HepG2 (cell line): ENCODE measurements at regions not wholly inside any gene's neighbourhood (a gene's known extent, or its start where the extent isn't known, plus 50 kb on each side); places are given as distances from the start of the nearest gene placed in this dataset.
A peak's percentile ranks its signal among the peaks of the same experiment; 100 is the strongest.

Source experiments
- ATAC-seq: fragments of 200-7000 bp; cut with Tn5 transposase; 3 replicates; pipeline ENCODE4 v1.9.1; 2020; ENCODE audit warnings: mild to moderate bottlenecking, moderate library complexity
- BruUV-seq: library from RNA; stranded (reverse); fragments of 400-500 nt; replicated peaks from 2 replicates; lab custom pipeline; 2021; lab: Mats Ljungman, UMichigan
- CTCF ChIA-PET: fragments of 300-600 bp; formaldehyde crosslinking; extraction: SDS; loops from one replicate; lab custom pipeline; 2021; ENCODE audit warnings: low total read pairs, inconsistent platforms, low intra/inter-chr PET ratio; lab: Yijun Ruan, JAX
- POLR2A ChIA-PET: fragments of 350-600 bp; sonication (Branson Sonifier 250); formaldehyde crosslinking; loops from one replicate; lab custom pipeline; 2020; ENCODE audit warnings: antibody characterized with exemption, inconsistent platforms; lab: Yijun Ruan, JAX
- DNase-seq: peaks from one replicate; pipeline ENCODE4 v3.0.0-alpha.2; 2015; ENCODE audit warnings: low spot score
- FAIRE-seq: peaks from 3 replicates; lab custom pipeline; 2011; peaks lifted over from hg19 to GRCh38; lab: Jason Lieb, UNC
- H2AFZ ChIP-seq: one replicate; pipeline ENCODE4 v1.6.1; 2011; ENCODE audit warnings: low read length, inconsistent platforms
- H3K27ac ChIP-seq: fragments of 300-600 bp; 3 replicates; pipeline ENCODE4 v1.8.0; 2011; ENCODE audit warnings: mixed run types, mild to moderate bottlenecking, mixed read lengths, low read length, inconsistent platforms; ENCODE audit not compliant: insufficient read depth; ENCODE audit errors: extremely low read length
- H3K27me3 ChIP-seq, 2 experiments: fragments of 200-600 bp in 1 of 2; 2 replicates in 1 of 2; 3 replicates in 1 of 2; pipeline versions ENCODE4 v1.6.0 to v1.8.0; 2011; ENCODE audit warnings: low read length in 2 of 2, mild to moderate bottlenecking in 2 of 2, moderate library complexity in 2 of 2, inconsistent platforms in 1 of 2; ENCODE audit not compliant: insufficient read depth in 2 of 2, control insufficient read depth in 1 of 2
- H3K36me3 ChIP-seq, 2 experiments: fragments of 200-600 bp in 1 of 2; replicated peaks in 1 of 2; 2 replicates in 1 of 2; 3 replicates in 1 of 2; pipeline versions ENCODE4 v1.5.1 to v1.8.0; 2011; ENCODE audit warnings: low read length in 2 of 2, inconsistent platforms in 1 of 2; ENCODE audit not compliant: insufficient read depth in 2 of 2, control insufficient read depth in 1 of 2
- H3K4me1 ChIP-seq: 2 replicates; pipeline ENCODE4 v1.5.1; 2012; ENCODE audit warnings: low read length, inconsistent platforms; ENCODE audit not compliant: insufficient read depth
- H3K4me2 ChIP-seq: 2 replicates; pipeline ENCODE4 v1.6.0; 2011; ENCODE audit warnings: low read depth, low read length, inconsistent platforms
- H3K4me3 ChIP-seq, 3 experiments: fragments of 200-600 bp in 1 of 3; sonication (generic), shearing (Covaris generic) in 1 of 3; replicated peaks in 1 of 3; 2 replicates each; pipeline ENCODE4 v1.5.1; 2011 to 2016; ENCODE audit warnings: low read length in 3 of 3, inconsistent platforms in 2 of 3, low read depth in 2 of 3, mild to moderate bottlenecking in 2 of 3, control low read depth in 1 of 3, mixed read lengths in 1 of 3; ENCODE audit not compliant: insufficient read depth in 1 of 3
- H3K79me2 ChIP-seq: one replicate; pipeline ENCODE4 v1.6.1; 2011; ENCODE audit warnings: low read length, inconsistent platforms; ENCODE audit not compliant: insufficient read depth
- H3K9ac ChIP-seq: 2 replicates; pipeline ENCODE4 v1.6.0; 2011; ENCODE audit warnings: mild to moderate bottlenecking, low read depth, low read length, inconsistent platforms; ENCODE audit not compliant: insufficient read depth
- H3K9me3 ChIP-seq: 2 replicates; pipeline ENCODE4 v1.5.1; 2012; ENCODE audit warnings: mild to moderate bottlenecking, low read length
- H4K20me1 ChIP-seq: 2 replicates; pipeline ENCODE4 v1.6.0; 2011; ENCODE audit warnings: inconsistent platforms, mild to moderate bottlenecking, low read length, moderate library complexity; ENCODE audit not compliant: insufficient read depth
- ELK4 ChIP-seq: sonication (generic); formaldehyde crosslinking; IDR thresholded peaks from 2 replicates; pipeline ENCODE4 v1.9.0; 2021; ENCODE audit warnings: missing genetic modification reagents, borderline replicate concordance
- EP300 ChIP-seq, 3 experiments: sonication (generic) in 1 of 3; formaldehyde crosslinking in 1 of 3; IDR thresholded peaks; 2 replicates each; pipeline versions ENCODE4 v1.5.1 to v1.6.1; 2011 to 2020; ENCODE audit warnings: low read depth in 2 of 3, low read length in 2 of 3, borderline replicate concordance in 1 of 3, improper control_type of control experiment in 1 of 3, mild to moderate bottlenecking in 1 of 3, missing genetic modification reagents in 1 of 3, moderate library complexity in 1 of 3
- FOXJ3 ChIP-seq: sonication (generic); formaldehyde crosslinking; IDR thresholded peaks from 2 replicates; pipeline ENCODE4 v1.4.0; 2020; ENCODE audit warnings: missing genetic modification reagents, mild to moderate bottlenecking, borderline replicate concordance
- HNF4A ChIP-seq: sonication (generic); formaldehyde crosslinking; IDR thresholded peaks from 2 replicates; pipeline ENCODE4 v1.4.0; 2020; ENCODE audit warnings: missing genetic modification reagents
- IKZF4 ChIP-seq: sonication (generic); formaldehyde crosslinking; IDR thresholded peaks from 2 replicates; pipeline ENCODE4 v1.5.1; 2020; ENCODE audit warnings: borderline replicate concordance, mild to moderate bottlenecking, low read depth, missing genetic modification reagents; ENCODE audit errors: not compliant biosample characterization
- IRF9 ChIP-seq: sonication (generic); formaldehyde crosslinking; IDR thresholded peaks from 2 replicates; pipeline ENCODE4 v1.8.0; 2022; ENCODE audit warnings: missing genetic modification reagents, mild to moderate bottlenecking, borderline replicate concordance
- KDM1A ChIP-seq: IDR thresholded peaks from 2 replicates; pipeline ENCODE4 v1.6.1; 2016; ENCODE audit warnings: missing compliant biosample characterization
- MED13 ChIP-seq: sonication (generic); formaldehyde crosslinking; IDR thresholded peaks from 2 replicates; pipeline ENCODE4 v1.5.0; 2020; ENCODE audit warnings: missing genetic modification reagents
- MLLT10 ChIP-seq: sonication (generic); formaldehyde crosslinking; IDR thresholded peaks from 2 replicates; pipeline ENCODE4 v1.4.0; 2020; ENCODE audit warnings: missing genetic modification reagents
- MNT ChIP-seq: fragments of 450-650 bp; IDR thresholded peaks from 2 replicates; pipeline ENCODE4 v1.6.1; 2016
- NR3C1 ChIP-seq: sonication (generic); formaldehyde crosslinking; IDR thresholded peaks from 2 replicates; pipeline ENCODE4 v1.4.0; 2020; ENCODE audit warnings: missing genetic modification reagents
- POLR2AphosphoS5 ChIP-seq: IDR thresholded peaks from 2 replicates; pipeline ENCODE4 v1.6.1; 2012; ENCODE audit warnings: low read depth, low read length
- SMAD3 ChIP-seq: sonication (generic); formaldehyde crosslinking; IDR thresholded peaks from 2 replicates; pipeline ENCODE4 v1.4.0; 2020; ENCODE audit warnings: missing genetic modification reagents
- TEAD2 ChIP-seq: sonication (generic); formaldehyde crosslinking; IDR thresholded peaks from 2 replicates; pipeline ENCODE4 v1.9.0; 2021; ENCODE audit warnings: missing genetic modification reagents
- XBP1 ChIP-seq: sonication (generic); formaldehyde crosslinking; IDR thresholded peaks from 2 replicates; pipeline ENCODE4 v1.5.0; 2020; ENCODE audit warnings: missing genetic modification reagents
- ZMAT3 ChIP-seq: sonication (generic); formaldehyde crosslinking; conservative IDR thresholded peaks from 2 replicates; pipeline ENCODE4 v1.7.0; 2021; ENCODE audit warnings: missing genetic modification reagents
- ZNF124 ChIP-seq: sonication (generic); formaldehyde crosslinking; IDR thresholded peaks from 2 replicates; pipeline ENCODE4 v1.4.0; 2020; ENCODE audit warnings: missing genetic modification reagents
- ZNF576 ChIP-seq: sonication (generic); formaldehyde crosslinking; IDR thresholded peaks from 2 replicates; pipeline ENCODE4 v1.4.0; 2020; ENCODE audit warnings: mild to moderate bottlenecking, missing genetic modification reagents
- ZNF747 ChIP-seq: sonication (generic); formaldehyde crosslinking; IDR thresholded peaks from 2 replicates; pipeline ENCODE4 v1.8.1; 2023; ENCODE audit warnings: missing genetic modification reagents, mild to moderate bottlenecking, borderline replicate concordance
- ZNF768 ChIP-seq: sonication (generic); formaldehyde crosslinking; IDR thresholded peaks from 2 replicates; pipeline ENCODE4 v1.4.0; 2020; ENCODE audit warnings: missing genetic modification reagents
- WGBS: methylation state at CpG from one replicate; pipeline ENCODE4 v1.1.6; 2017; ENCODE audit warnings: low lambda C conversion rate; 5-methylcytosine and 5-hydroxymethylcytosine counted together
- in situ Hi-C: cut with HindIII; loops from 2 replicates; pipeline ENCODE4 v1.10.0; 2017; ENCODE audit warnings: low pct_unique_long_range_greater_than_20kb; ENCODE audit not compliant: extremely low pct_ligation_motif_present
- intact Hi-C: fragments of 100-400 bp; cut with micrococcal nuclease; formaldehyde crosslinking; loops from one replicate; pipeline ENCODE4 v1.10.0; 2022; ENCODE audit not compliant: unreplicated experiment

GRCh38 chr18:2204736-2205135 is 366.6 kb downstream of the METTL4 start (continued):
- no peak for TF ChIP-seq TEAD2 (CRISPR knock-in tag)
- no peak for TF ChIP-seq IKZF4 (CRISPR knock-in tag)
- TF ChIP-seq POLR2AphosphoS5, result no peak
- TF ChIP-seq, all 625 proteins: peak for 0

- Histone ChIP-seq H2AFZ (no peak overlapping the region), H3K4me2 (no peak overlapping the region), H3K79me2 (no peaks in the 10 kb centered on the region), H3K9ac (no peak overlapping the region), H3K4me1 (peaks cover 20% of the 10 kb centered on the region), H3K36me3 (no peaks in the 10 kb centered on the region), H4K20me1 (no peaks in the 10 kb centered on the region), H3K4me3 (no peak overlapping the region), H3K27ac (no peak overlapping the region), H3K9me3 (no peaks in the 10 kb centered on the region), H3K27me3 (no peaks in the 10 kb centered on the region; a peak in 1 of 5 replicates)
- WGBS, result 0% methylated on average over 3 of the region's 3 CpGs
- intact Hi-C loops, result no loop called here
- BruUV-seq, result no TSS peak
- ATAC-seq, result peak; percentile 94
- FAIRE-seq, result no peak
- peak; percentile 39 for DNase-seq
- POLR2A ChIA-PET, result no interaction called here
- in situ Hi-C loops, result no loop called here
- CTCF ChIA-PET, result no interaction called here
- TF ChIP-seq ZNF747 (CRISPR knock-in tag) (no peak), FOXJ3 (CRISPR knock-in tag) (0 out of 2 replicates have a peak, but pooled peaks have one; percentile 55), HNF4A (CRISPR knock-in tag) (peak; percentile 72), IRF9 (CRISPR knock-in tag) (no peak), ZNF124 (CRISPR knock-in tag) (no peak), XBP1 (no peak), MED13 (CRISPR knock-in tag) (no peak), EP300 (IDR thresholded peaks at IDR 0.05; ENCODE audit: low read depth in 2 of 2, low read length in 2 of 2) (no peak), EP300 (CRISPR knock-in tag; IDR thresholded peaks at IDR 0.05; ENCODE audit: borderline replicate concordance) (no peak), ZMAT3 (CRISPR knock-in tag) (no peak), ZNF576 (CRISPR knock-in tag) (no peak), ZNF768 (CRISPR knock-in tag) (no peak), NR3C1 (CRISPR knock-in tag) (no peak), MNT (no peak), MLLT10 (CRISPR knock-in tag) (no peak), KDM1A (CRISPR knock-in tag) (no peak), ELK4 (CRISPR knock-in tag) (no peak), SMAD3 (CRISPR knock-in tag) (no peak)
Measured at GRCh38 chr18:2207294-2207693, 364.0 kb downstream of the METTL4 start.
